ENCODE measurements at regions not wholly inside any gene's neighbourhood (a gene's known extent, or its start where the extent isn't known, plus 50 kb on each side); places are given as distances from the start of the nearest gene placed in this dataset.
"Not testable (repeated sequence)": the region's sequence is repeated elsewhere in the genome, so short reads cannot be mapped to it uniquely, and the experiment has no call there.

- TF ChIP-seq CTCF (IDR thresholded peaks at IDR 0.05; ENCODE audit: borderline replicate concordance, insufficient read depth, low read depth, low read length): no peak
- no peak overlapping the region for H3K4me3 ChIP-seq (ENCODE audit: low read depth, low read length)
Observed at GRCh38 chr2:194824450-194824849, 832.6 kb upstream of the SLC39A10 start.

DNA sequence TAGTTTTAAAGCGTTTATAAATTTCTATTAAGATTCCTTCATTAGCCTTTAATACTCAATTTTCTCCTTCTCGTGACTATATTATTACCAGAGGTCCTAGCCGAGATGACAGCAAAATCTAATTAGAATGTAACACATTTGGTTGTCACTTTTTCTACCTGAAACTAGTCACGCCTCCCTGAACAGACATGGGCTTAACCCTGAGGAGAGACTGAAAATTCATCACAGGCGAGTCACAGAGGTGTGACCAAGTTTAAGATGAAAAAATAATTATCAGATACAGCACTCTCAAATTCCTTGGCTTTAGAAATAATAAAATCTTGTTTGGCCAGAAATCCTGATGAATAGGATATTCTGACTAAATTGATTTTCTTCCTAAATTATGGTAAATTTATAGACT lies 834.4 kb upstream of the SLC39A10 start:
- no peak overlapping the region for H3K4me3 ChIP-seq (ENCODE audit: low read depth, low read length)
- no peak for TF ChIP-seq CTCF (IDR thresholded peaks at IDR 0.05; ENCODE audit: borderline replicate concordance, insufficient read depth, low read depth, low read length)

- no peak for TF ChIP-seq CTCF (IDR thresholded peaks at IDR 0.05; ENCODE audit: borderline replicate concordance, insufficient read depth, low read depth, low read length)
- no peak overlapping the region for H3K4me3 ChIP-seq (ENCODE audit: low read depth, low read length)
Observed at GRCh38 chr2:194822097-194822496, 834.9 kb upstream of the SLC39A10 start.

DNA sequence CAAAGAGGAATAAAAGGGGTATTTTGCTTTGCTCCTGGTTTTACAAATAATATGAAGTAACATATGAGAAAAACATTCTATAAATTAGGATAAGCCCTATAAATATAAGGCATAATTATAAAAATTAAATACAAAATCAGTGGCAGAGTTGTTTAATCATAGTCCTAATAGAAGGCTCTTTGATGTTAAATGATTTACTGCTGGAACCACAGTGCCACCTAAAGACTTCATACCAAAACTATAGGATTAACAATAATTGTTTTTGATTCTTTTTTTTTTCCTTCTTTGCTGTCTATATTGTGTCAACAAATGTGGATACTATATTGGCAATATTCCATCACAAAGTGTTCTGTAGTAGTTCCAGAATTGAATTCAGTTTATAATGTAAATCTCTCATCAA lies 837.7 kb upstream of the SLC39A10 start:
- no peak for TF ChIP-seq CTCF (IDR thresholded peaks at IDR 0.05; ENCODE audit: borderline replicate concordance, insufficient read depth, low read depth, low read length)
- H3K4me3 ChIP-seq (ENCODE audit: low read depth, low read length): no peak overlapping the region

- TF ChIP-seq CTCF (IDR thresholded peaks at IDR 0.05; ENCODE audit: borderline replicate concordance, insufficient read depth, low read depth, low read length): no peak
- H3K4me3 ChIP-seq (ENCODE audit: low read depth, low read length): no peak overlapping the region
Observed at GRCh38 chr2:194815475-194815874, 841.6 kb upstream of the SLC39A10 start.

DNA sequence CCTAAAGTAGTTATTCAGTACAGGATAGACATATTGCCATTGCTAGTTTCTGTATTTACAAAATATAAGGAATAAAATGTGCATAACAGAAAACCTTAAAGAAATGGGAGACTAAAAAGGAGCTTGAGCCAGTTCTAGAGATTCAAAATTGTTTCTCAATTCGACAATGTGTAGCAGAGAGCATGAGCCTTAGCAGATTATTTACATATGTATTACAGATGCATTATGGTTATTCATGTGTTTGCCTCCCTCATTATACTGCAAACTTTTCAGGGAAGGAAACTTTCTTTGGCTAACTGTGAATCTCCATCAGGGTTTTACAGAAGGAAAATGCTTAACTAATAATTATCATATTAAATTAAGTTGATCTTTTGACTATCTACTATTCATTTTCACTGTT lies 854.4 kb upstream of the SLC39A10 start:
- H3K4me3 ChIP-seq (ENCODE audit: low read depth, low read length): no peak overlapping the region
- TF ChIP-seq CTCF (IDR thresholded peaks at IDR 0.05; ENCODE audit: borderline replicate concordance, insufficient read depth, low read depth, low read length): no peak

DNA sequence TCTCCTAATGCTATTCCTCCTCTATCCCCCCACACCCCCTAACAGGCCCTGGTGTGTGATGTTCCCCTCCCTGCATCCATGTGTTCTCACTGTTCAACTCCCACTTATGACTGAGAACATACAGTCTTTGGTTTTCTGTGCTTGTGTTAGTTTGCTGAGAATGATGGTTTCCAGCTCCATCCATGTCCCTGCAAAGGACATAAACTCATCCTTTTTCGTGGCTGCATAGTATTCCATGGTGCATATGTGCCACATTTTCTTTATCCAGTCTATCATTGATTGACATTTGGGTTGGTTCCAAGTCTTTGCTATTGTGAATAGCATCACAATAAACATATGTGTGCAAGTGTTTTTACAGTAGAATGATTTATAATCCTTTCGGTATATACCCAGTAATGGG lies 870.0 kb upstream of the SLC39A10 start:
- not testable (repeated sequence) for H3K4me3 ChIP-seq (ENCODE audit: low read depth, low read length)

GRCh38 chr2:194771394-194771793 lies 885.6 kb upstream of the SLC39A10 start:
- H3K4me3 ChIP-seq (ENCODE audit: low read depth, low read length): not testable (repeated sequence)
